SK-N-SH (cell line): ENCODE measurements at regions not wholly inside any gene's neighbourhood (a gene's known extent, or its start where the extent isn't known, plus 50 kb on each side); places are given as distances from the start of the nearest gene placed in this dataset.

ENCODE experiments used
- CTCF ChIA-PET: fragments of 300-600, 350-600 bp; formaldehyde crosslinking; extraction: SDS; loops from one replicate; lab custom pipeline; 2021; lab: Yijun Ruan, JAX
- POLR2A ChIA-PET: fragments of 350-600 bp; sonication (Branson Sonifier 250); formaldehyde crosslinking; extraction: SDS; loops from one replicate; lab custom pipeline; 2020; ENCODE audit warnings: antibody characterized with exemption, inconsistent platforms; lab: Yijun Ruan, JAX
- DNase-seq: peaks from one replicate; pipeline ENCODE4 v3.0.0; 2012
- H2AFZ ChIP-seq: fragments of 200-600 bp; sonication (generic); 2 replicates; pipeline ENCODE4 v1.8.1; 2016; ENCODE audit warnings: antibody characterized with exemption, mild to moderate bottlenecking, low read depth
- H3F3A ChIP-seq: fragments of 200-600 bp; sonication (generic); replicated peaks from 2 replicates; pipeline ENCODE3; 2016; ENCODE audit warnings: antibody characterized with exemption, mild to moderate bottlenecking; ENCODE audit not compliant: insufficient read depth
- H3K27ac ChIP-seq, 2 experiments: fragments of 200-500 bp in 1 of 2; fragments of 200-600 bp in 1 of 2; sonication (Bioruptor generic) in 1 of 2; sonication (generic), shearing (Covaris generic) in 1 of 2; 2 replicates each; pipeline versions ENCODE4 v1.5.1 to v1.6.1; 2014 to 2016; ENCODE audit warnings: low read depth in 2 of 2, inconsistent platforms in 1 of 2, low read length in 1 of 2, mild to moderate bottlenecking in 1 of 2, mixed read lengths in 1 of 2
- H3K27me3 ChIP-seq: fragments of 200-600 bp; sonication (generic), shearing (Covaris generic); 2 replicates; pipeline ENCODE4 v1.6.1; 2016; ENCODE audit warnings: mixed run types; ENCODE audit not compliant: insufficient read depth
- H3K36me3 ChIP-seq, 2 experiments: fragments of 200-500 bp in 1 of 2; fragments of 200-600 bp in 1 of 2; sonication (Bioruptor generic) in 1 of 2; sonication (generic) in 1 of 2; replicated peaks in 1 of 2; 2 replicates each; pipeline versions ENCODE3 to v1.5.1; 2014 to 2016; ENCODE audit warnings: low read length in 1 of 2, mild to moderate bottlenecking in 1 of 2; ENCODE audit not compliant: insufficient read depth in 2 of 2, control insufficient read depth in 1 of 2
- H3K4me1 ChIP-seq, 2 experiments: fragments of 200-500 bp in 1 of 2; fragments of 200-600 bp in 1 of 2; sonication (Bioruptor generic) in 1 of 2; sonication (generic), shearing (Covaris generic) in 1 of 2; 2 replicates each; pipeline versions ENCODE4 v1.5.1 to v1.6.1; 2014 to 2016; ENCODE audit warnings: low read depth in 1 of 2, low read length in 1 of 2, mixed run types in 1 of 2; ENCODE audit not compliant: insufficient read depth in 2 of 2, control insufficient read depth in 1 of 2
- H3K4me2 ChIP-seq: fragments of 200-600 bp; sonication (generic), shearing (Covaris generic); 2 replicates; pipeline ENCODE4 v1.6.1; 2017; ENCODE audit warnings: mixed run types
- H3K4me3 ChIP-seq, 2 experiments: fragments of 200-500 bp in 1 of 2; fragments of 200-600 bp in 1 of 2; sonication (Bioruptor generic) in 1 of 2; sonication (generic), shearing (Covaris generic) in 1 of 2; 2 replicates each; pipeline versions ENCODE4 v1.5.1 to v1.8.1; 2014 to 2016; ENCODE audit warnings: low read depth in 2 of 2, inconsistent platforms in 1 of 2, low read length in 1 of 2, mild to moderate bottlenecking in 1 of 2, mixed read lengths in 1 of 2, moderate library complexity in 1 of 2
- H3K79me2 ChIP-seq: fragments of 200-600 bp; sonication (generic); 2 replicates; pipeline ENCODE4 v1.8.1; 2017; ENCODE audit warnings: mild to moderate bottlenecking; ENCODE audit not compliant: insufficient read depth
- H3K9ac ChIP-seq: fragments of 200-600 bp; sonication (generic); 2 replicates; pipeline ENCODE4 v1.6.1; 2017; ENCODE audit warnings: mixed run types
- H3K9me2 ChIP-seq: fragments of 200-600 bp; sonication (generic); 2 replicates; pipeline ENCODE4 v1.6.1; 2017; ENCODE audit warnings: mixed run types
- H3K9me3 ChIP-seq: fragments of 200-600 bp; sonication (generic); 2 replicates; pipeline ENCODE4 v1.6.1; 2017; ENCODE audit warnings: mixed run types, mild to moderate bottlenecking, moderate library complexity
- H4K20me1 ChIP-seq: fragments of 200-600 bp; sonication (generic); 2 replicates; pipeline ENCODE4 v1.6.1; 2017; ENCODE audit warnings: mild to moderate bottlenecking, mixed run types; ENCODE audit not compliant: insufficient read depth
- ELF1 ChIP-seq: IDR thresholded peaks from 2 replicates; pipeline ENCODE4 v1.4.0; 2012
- EZH2phosphoT487 ChIP-seq: fragments of 200-600 bp; sonication (generic); IDR thresholded peaks from 2 replicates; pipeline ENCODE4 v1.6.1; 2017; ENCODE audit warnings: low read depth, mixed run types, mild to moderate bottlenecking, antibody characterized with exemption, moderate library complexity, borderline replicate concordance
- FOSL2 ChIP-seq: IDR thresholded peaks from 2 replicates; pipeline ENCODE4 v1.4.0; 2012; ENCODE audit warnings: low read depth, mild to moderate bottlenecking, moderate library complexity, borderline replicate concordance
- GATA2 ChIP-seq: sonication (generic); formaldehyde crosslinking; IDR thresholded peaks from 2 replicates; pipeline ENCODE4 v1.5.0; 2020; ENCODE audit warnings: mild to moderate bottlenecking, missing genetic modification reagents
- JUND ChIP-seq: IDR thresholded peaks from 2 replicates; pipeline ENCODE4 v1.4.0; 2012
- MEF2A ChIP-seq: IDR thresholded peaks from 2 replicates; pipeline ENCODE4 v1.4.0; 2012; ENCODE audit warnings: low read depth, borderline replicate concordance
- MXI1 ChIP-seq: IDR thresholded peaks from 2 replicates; pipeline ENCODE4 v1.6.1; 2012; ENCODE audit warnings: mild to moderate bottlenecking, low read depth, low read length, improper control_type of control experiment
- NRF1 ChIP-seq: IDR thresholded peaks from 2 replicates; pipeline ENCODE4 v1.6.1; 2012; ENCODE audit warnings: low read depth, mild to moderate bottlenecking, low read length
- RCOR1 ChIP-seq: fragments of 150-350 bp; IDR thresholded peaks from 2 replicates; pipeline ENCODE4 v1.6.1; 2017; ENCODE audit warnings: antibody characterized with exemption, low read length
- TCF12 ChIP-seq: IDR thresholded peaks from 2 replicates; pipeline ENCODE4 v1.4.0; 2012
- WGBS: methylation state at CpG from one replicate; pipeline ENCODE4 v1.1.6; 2017; ENCODE audit warnings: low lambda C conversion rate; 5-methylcytosine and 5-hydroxymethylcytosine counted together
- TF ChIP-seq, protein P1 (sequence below): IDR thresholded peaks from 2 replicates; pipeline ENCODE4 v1.4.0; 2012; ENCODE audit warnings: low read depth

GRCh38 chr1:38190983-38191382 lies 144.4 kb upstream of the POU3F1 start:
- Histone ChIP-seq H3K4me3 (no peak overlapping the region), H3K9me3 (no peaks in the 10 kb centered on the region), H4K20me1 (no peaks in the 10 kb centered on the region), H3F3A (no peaks in the 10 kb centered on the region), H3K36me3 (no peaks in the 10 kb centered on the region), H3K9ac (no peak overlapping the region), H3K4me1 (no peaks in the 10 kb centered on the region), H3K27me3 (peaks cover 68% of the 10 kb centered on the region), H3K27ac (no peak overlapping the region), H3K79me2 (no peaks in the 10 kb centered on the region), H2AFZ (no peak overlapping the region), H3K9me2 (no peaks in the 10 kb centered on the region), H3K4me2 (no peak overlapping the region)
- POLR2A ChIA-PET: no interaction called here
- TF ChIP-seq, protein P1, sequence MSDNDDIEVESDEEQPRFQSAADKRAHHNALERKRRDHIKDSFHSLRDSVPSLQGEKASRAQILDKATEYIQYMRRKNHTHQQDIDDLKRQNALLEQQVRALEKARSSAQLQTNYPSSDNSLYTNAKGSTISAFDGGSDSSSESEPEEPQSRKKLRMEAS: no peak
- no peak for TF ChIP-seq TCF12
- TF ChIP-seq GATA2 (CRISPR knock-in tag): no peak
- 0% methylated on average over 5 of the region's 5 CpGs for WGBS
- no peak for DNase-seq
- CTCF ChIA-PET: no interaction called here

DNA sequence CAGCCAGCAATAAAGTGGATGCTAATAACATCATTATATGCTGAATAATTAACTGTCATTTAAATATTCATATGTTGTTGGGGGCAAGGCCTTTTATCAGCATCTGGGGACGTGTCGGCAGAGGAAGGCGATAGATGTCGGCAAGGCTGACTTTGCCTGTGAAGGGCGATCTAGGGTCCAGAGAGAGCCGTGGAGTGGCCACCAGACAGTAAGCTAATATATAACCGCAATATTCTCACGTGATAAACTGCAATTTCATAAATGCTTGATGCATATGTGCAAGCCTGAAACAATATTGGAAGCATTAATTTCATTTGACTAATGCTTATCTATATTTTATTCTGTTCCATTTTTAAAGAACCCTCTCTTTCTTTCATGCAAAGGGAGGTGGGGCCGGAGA lies 141.0 kb upstream of the POU3F1 start:
- no peak overlapping the region for H3K4me3 ChIP-seq
- H3K9ac ChIP-seq: no peak overlapping the region
- H3K27ac ChIP-seq: no peak overlapping the region
- H3K4me2 ChIP-seq: no peak overlapping the region
- TF ChIP-seq NRF1 (no peak), FOSL2 (no peak), ELF1 (no peak), RCOR1 (no peak), JUND (no peak), EZH2phosphoT487 (no peak)
- TF ChIP-seq, protein P1: no peak
- H3K36me3 ChIP-seq: no peaks in the 10 kb centered on the region
- no peaks in the 10 kb centered on the region for H3K79me2 ChIP-seq
- H4K20me1 ChIP-seq: no peaks in the 10 kb centered on the region
- no peaks in the 10 kb centered on the region for H3K9me3 ChIP-seq
- ChIA-PET CTCF (no interaction called here), POLR2A (no interaction called here)
- no peaks in the 10 kb centered on the region for H3F3A ChIP-seq
- peaks cover 54% of the 10 kb centered on the region; the same call in 1 of the 2 replicates for H3K27me3 ChIP-seq
- DNase-seq: no peak
- H3K4me1 ChIP-seq: no peaks in the 10 kb centered on the region
- H2AFZ ChIP-seq: no peak overlapping the region
- no peaks in the 10 kb centered on the region for H3K9me2 ChIP-seq
- 23% methylated on average over 9 of the region's 9 CpGs for WGBS

GRCh38 chr1:38186566-38186965 lies 140.0 kb upstream of the POU3F1 start:
- H3K27ac ChIP-seq: no peak overlapping the region
- TF ChIP-seq RCOR1: no peak
- TF ChIP-seq MXI1: no peak
- no peak for TF ChIP-seq MEF2A
- no peak for DNase-seq
- WGBS: 11% methylated on average over 5 of the region's 5 CpGs
- POLR2A ChIA-PET: no interaction called here
- H3K27me3 ChIP-seq: peaks cover 44% of the 10 kb centered on the region; the same call in 1 of the 2 replicates
- H3K9me3 ChIP-seq: no peaks in the 10 kb centered on the region
- H3K9me2 ChIP-seq: no peaks in the 10 kb centered on the region
- no peak overlapping the region for H3K4me3 ChIP-seq
- H3K4me2 ChIP-seq: no peak overlapping the region
- no peak overlapping the region for H2AFZ ChIP-seq
- no peaks in the 10 kb centered on the region for H3F3A ChIP-seq
- H3K79me2 ChIP-seq: no peaks in the 10 kb centered on the region
- no peaks in the 10 kb centered on the region for H3K36me3 ChIP-seq
- no peak overlapping the region for H3K9ac ChIP-seq
- H4K20me1 ChIP-seq: no peaks in the 10 kb centered on the region
- CTCF ChIA-PET: no interaction called here
- no peaks in the 10 kb centered on the region for H3K4me1 ChIP-seq
